HG02840 (cell line): ENCODE measurements at regions not wholly inside any gene's neighbourhood (a gene's known extent, or its start where the extent isn't known, plus 50 kb on each side); places are given as distances from the start of the nearest gene placed in this dataset.

Experiments used
- ATAC-seq: cut with Tn5 transposase; IDR thresholded peaks from one replicate; pipeline ENCODE4 v1.9.1; 2021; ENCODE audit warnings: mild to moderate bottlenecking, moderate library complexity, moderate number of reproducible peaks; ENCODE audit not compliant: unreplicated experiment, low FRiP score

GRCh38 chr2:60106836-60107529 is 446.5 kb downstream of the BCL11A start:
- ATAC-seq: no peak

DNA sequence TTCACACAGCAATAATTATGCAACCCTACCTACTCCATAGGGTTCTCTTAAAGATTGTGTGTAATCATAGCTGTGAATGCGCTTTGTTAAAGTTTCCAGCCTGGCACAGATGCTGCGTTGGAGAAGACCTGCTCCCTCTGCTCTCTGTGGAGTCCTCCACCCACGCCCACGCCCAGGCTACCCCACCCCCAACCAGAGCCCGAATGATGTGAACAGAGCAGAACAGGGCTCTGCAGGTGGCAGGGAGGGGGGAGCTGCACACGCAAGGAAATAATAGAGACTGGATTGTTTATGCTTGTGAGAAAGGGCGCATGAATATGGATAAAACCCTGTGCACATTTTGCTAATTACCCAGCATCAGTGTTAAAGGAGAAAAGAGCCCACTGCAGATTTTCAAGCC is 447.5 kb downstream of the BCL11A start:
- ATAC-seq: no peak

DNA sequence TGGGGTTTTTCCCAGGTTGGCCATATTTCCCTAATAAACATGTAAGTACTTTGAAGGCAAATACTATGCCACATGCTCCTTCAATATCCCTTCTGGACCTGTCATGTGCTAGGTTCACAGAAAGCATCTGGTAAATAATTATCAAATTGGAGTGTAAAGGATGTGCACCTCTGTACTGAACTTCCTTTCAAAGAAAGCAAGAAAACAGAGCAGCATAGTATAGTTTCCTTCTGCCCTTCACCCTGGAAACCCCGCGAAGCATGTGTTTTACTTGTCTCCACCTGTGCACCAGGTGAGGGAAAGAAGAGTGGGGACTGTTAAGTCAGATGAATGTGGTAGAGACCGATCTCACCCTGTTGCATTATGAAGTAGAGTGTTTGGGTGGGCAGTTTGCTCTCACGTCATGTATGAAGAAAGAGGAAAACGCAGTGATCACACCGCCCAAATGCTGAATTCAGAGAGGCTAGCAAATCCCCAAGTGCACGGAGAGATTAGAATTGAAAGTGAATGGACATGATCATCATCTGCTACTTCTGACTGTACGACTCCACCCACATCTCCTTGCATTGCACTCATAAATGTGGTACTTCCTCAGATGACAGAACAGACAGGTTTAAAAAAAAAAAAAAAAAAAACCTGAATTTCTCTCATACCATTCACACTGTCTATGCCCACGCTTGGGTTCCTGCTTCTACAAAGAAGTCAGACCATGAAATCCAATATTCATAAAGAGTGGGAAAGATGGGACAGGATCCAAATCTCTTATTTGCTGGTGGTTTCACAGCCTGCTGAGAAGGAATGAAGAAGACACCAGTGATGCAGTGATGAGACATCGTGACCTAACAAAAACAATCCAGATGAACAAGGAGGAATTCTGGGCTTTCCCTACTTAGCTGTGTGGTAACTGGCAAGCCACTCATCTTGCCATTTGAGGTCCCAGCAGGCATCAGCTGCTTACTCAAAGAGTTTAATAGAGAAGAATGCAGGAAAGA is 448.6 kb downstream of the BCL11A start:
- ATAC-seq: peak; percentile 75

DNA sequence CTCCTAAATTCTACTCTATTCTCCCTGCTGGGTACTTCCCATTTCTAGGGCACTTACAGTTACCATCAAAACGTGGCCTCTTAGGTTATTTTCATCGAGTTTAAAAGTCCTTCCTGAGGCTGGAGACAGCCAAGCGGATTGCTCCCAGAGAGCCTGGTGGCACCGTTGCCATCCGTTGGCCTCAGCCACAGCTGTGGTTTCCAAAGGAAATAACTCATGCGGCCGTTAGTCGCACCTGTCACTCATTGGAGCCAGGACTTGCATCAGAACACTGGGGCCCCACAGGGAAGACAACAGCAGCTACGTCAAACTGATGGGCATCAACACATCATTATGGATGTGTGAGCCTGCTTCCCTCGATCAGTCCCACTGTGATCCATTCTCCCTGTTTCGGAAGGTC is 453.4 kb downstream of the BCL11A start:
- no peak for ATAC-seq

- ATAC-seq: no peak
These were observed 454.5 kb downstream of the BCL11A start for GRCh38 chr2:60098996-60099395.

GRCh38 chr2:60097298-60097697 is 456.2 kb downstream of the BCL11A start:
- no peak for ATAC-seq

DNA sequence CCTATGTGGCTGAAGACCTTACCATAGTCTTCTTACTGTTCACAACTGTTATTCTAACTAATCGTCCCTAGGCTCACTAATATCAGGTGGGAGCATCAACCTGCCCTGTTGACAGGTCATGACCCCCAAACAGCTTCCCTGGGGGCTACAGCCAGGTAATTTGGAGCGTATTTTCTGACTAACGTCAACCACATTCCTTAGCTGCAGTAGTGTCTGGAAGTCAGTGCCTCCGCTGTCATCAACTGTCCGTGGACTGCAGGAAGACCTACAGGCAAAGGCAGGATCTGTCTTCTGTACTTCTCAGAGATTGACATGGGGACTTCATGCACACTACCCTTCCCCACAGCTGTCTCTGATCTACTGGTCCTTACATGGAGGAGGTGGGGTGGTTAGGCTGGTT is 456.9 kb downstream of the BCL11A start:
- ATAC-seq: no peak

GRCh38 chr2:60095903-60096302 is 457.6 kb downstream of the BCL11A start:
- no peak for ATAC-seq

DNA sequence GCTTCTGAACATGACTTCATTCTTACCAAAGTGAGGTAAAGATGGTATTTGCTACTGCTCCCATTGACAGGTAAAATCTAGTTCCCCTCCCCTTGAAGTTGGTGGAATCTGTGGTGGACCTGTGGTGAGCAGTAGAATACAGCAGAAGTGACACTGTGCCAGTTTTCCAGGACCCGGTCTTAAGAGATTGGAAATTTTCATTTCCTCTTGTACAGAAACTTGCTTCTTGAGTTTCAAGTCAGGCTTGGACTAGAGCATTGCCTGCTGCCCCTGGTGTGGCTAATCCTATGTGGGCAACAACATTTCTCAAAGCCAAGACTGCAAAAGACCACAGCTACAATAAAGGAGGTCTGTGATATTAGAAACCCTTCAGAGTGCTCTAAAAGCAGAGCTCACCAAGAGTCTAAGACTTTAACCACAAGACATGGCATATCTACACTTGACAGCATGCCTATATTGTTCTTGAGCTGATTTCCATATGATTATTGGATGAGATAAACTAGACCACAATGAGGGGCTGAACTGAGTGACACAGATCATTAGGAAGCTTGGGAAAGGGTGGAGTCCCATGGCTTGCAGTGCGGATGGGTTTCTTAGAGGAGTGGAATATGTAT is 458.1 kb downstream of the BCL11A start:
- ATAC-seq: no peak

GRCh38 chr2:60094450-60094929 is 459.0 kb downstream of the BCL11A start:
- no peak for ATAC-seq

- no peak for ATAC-seq
These were observed 460.7 kb downstream of the BCL11A start for GRCh38 chr2:60092781-60093180.

DNA sequence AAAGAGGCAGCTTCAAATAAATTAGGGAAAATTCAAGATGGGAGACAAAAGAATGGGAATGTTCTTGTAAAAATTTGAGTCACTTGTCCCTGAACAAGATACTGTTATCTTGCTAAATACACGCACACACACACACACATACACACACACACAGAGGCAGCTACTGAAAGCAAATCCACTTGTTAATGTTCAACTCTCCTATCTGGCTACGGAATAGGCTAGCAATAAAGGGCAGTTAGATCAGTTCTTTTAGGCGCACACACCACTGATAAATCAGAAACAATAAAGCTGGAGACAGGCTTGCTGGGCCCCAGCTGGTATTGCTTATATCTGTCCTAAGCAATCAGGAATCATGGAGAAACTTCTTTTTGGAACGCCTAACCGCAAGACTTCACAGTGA is 461.6 kb downstream of the BCL11A start:
- ATAC-seq: no peak

GRCh38 chr2:60091266-60091665 is 462.2 kb downstream of the BCL11A start:
- ATAC-seq: no peak

DNA sequence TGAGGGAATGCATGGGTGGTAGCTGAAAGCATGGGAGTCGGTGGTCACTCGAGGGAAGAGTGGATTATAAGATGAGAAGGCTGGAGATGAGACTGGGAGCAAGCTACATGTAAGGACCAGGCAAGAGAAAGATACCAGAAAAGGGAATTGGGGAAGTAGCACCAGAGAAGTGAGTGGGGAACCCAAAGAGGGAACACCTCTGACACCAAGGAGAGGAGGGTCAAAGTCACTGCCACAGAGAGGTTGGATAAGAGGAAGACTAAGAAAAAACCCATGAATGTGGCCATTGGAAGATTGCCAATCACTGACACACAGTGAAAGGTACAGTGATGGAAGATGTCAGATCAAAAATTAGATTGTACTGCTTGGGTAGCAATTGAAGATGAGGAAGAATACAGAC is 473.9 kb downstream of the BCL11A start:
- ATAC-seq: no peak

GRCh38 chr2:60075048-60075447 is 478.4 kb downstream of the BCL11A start:
- ATAC-seq: no peak

DNA sequence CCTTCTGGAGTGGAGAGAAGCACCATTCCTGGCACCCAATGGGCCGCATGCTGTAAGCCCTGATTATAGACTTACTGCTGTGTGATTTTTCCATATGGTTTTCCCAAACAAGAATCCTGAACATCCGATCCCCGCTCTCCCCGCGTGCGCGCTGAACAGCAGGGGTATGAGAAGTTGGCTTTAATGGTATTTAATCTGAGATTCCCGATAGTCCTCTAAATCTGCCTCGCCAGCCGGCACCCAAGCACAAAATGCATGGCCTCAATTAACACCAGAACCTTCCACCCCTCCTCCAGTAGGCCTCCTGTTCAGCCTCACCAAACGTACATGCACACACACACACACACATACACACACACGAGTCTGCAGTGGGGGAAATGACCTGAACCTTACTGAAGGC is 480.3 kb downstream of the BCL11A start:
- ATAC-seq: no peak

DNA sequence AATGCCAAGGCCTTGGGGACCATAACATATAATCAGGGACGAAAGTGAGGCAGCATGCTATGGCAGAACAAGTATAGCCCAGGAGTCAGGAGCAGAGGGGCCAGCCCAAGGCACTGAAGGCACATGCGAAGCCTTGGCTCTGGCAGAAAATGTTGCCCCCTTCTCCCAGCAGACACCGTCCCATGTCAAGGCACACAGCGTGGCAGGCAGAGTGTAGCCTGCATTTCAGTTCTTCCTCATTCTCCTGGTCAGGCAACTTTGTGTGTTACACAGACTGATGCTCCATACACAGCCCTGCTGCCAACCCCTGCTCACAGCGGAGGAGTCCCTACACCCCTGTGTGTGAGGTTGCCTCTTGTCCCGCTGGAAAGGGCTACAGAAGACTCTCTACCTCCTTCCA is 480.8 kb downstream of the BCL11A start:
- no peak for ATAC-seq

GRCh38 chr2:60071490-60071831 is 482.0 kb downstream of the BCL11A start:
- ATAC-seq: no peak

DNA sequence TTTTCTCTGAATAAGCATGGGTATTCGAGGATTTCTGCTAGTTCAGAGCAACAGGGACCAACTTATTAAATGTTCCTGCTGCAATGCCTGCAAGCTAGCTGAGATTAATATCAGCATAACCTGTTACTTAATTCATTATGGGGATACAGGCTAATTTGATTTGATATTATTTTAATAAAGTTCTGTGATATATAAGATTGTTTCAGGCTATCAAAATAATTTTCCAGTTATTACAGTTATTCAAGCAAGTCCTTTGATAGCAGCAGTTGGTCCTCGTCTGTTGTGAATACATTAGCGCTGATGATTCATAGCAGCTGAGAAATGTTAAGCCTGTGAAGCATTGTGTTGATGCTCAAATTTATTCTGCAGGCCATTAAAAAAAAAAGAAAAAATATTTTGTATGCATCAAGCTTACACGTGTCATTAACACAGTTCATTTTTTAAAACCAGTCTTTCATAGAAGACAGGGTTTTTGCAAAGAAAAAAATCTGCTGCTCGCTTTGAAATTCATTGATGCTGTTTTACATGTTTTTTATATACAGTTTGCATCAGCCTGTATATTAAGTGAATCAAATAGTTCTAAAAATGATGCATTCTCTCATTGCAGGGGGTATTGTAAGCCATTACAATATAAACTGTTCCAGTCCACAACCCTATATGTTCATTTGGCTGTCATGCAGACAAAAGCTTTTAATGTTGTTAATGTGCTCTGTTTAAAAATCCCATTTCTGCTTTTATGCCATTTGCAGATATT is 482.5 kb downstream of the BCL11A start:
- ATAC-seq: no peak

- no peak for ATAC-seq
These were observed 483.3 kb downstream of the BCL11A start for GRCh38 chr2:60070196-60070595.

DNA sequence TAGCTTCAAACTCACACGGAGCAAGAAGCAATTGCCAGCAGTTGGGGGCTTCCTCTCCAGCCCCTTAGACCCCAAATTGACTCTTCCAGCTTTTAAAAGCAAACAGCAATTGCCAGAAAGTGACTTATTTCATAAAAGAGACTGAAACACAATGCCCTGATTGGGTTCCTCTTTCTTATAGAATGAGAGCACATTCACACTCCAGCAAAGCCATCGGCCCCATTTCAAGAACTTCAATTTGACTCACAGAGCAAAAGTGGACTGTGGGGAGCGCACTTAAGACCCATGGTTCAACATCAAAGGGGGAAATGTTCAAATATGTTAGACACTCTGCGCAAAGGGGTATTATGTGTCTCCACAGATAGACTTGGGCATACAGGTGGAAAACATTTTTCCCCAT is 484.7 kb downstream of the BCL11A start:
- no peak for ATAC-seq
